H1 (cell line): ENCODE measurements at regions not wholly inside any gene's neighbourhood (a gene's known extent, or its start where the extent isn't known, plus 50 kb on each side); places are given as distances from the start of the nearest gene placed in this dataset.

Experiments
- SIRT6 ChIP-seq: IDR thresholded peaks from one replicate; pipeline ENCODE4 v1.7.1; 2012; ENCODE audit warnings: low read length, inconsistent platforms
- TF ChIP-seq, protein P1 (sequence below), 3 experiments: IDR thresholded peaks; 1 replicate in 2 of 3; 2 replicates in 1 of 3; pipeline versions ENCODE4 v1.5.1 to v1.6.1; 2011; ENCODE audit warnings: low read length in 3 of 3, mild to moderate bottlenecking in 3 of 3, inconsistent platforms in 2 of 3, low read depth in 1 of 3, moderate library complexity in 1 of 3; ENCODE audit not compliant: insufficient read depth in 1 of 3; ENCODE audit errors: control extremely low read depth in 1 of 3

DNA sequence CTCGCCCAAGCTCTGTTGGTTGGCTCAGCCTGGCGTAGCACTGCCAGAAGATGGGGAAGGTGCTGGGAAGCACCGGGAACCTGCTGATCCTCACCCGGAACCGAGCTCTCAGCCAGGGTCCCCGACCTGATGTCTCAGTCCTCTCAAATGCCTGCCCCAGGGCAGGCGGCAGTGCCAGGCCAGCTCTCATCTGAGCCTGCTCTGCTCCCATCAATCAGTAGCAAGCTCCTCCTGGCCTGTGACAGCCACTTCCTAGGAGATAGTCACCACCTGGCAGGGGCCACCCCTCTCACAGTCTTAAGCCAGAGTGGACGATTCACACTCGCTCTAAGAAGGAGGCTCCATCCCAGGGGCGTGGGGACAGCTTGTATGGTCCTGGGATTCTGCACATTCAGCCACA lies 62.0 kb downstream of the ENGASE start (continued):
- TF ChIP-seq, protein P1, sequence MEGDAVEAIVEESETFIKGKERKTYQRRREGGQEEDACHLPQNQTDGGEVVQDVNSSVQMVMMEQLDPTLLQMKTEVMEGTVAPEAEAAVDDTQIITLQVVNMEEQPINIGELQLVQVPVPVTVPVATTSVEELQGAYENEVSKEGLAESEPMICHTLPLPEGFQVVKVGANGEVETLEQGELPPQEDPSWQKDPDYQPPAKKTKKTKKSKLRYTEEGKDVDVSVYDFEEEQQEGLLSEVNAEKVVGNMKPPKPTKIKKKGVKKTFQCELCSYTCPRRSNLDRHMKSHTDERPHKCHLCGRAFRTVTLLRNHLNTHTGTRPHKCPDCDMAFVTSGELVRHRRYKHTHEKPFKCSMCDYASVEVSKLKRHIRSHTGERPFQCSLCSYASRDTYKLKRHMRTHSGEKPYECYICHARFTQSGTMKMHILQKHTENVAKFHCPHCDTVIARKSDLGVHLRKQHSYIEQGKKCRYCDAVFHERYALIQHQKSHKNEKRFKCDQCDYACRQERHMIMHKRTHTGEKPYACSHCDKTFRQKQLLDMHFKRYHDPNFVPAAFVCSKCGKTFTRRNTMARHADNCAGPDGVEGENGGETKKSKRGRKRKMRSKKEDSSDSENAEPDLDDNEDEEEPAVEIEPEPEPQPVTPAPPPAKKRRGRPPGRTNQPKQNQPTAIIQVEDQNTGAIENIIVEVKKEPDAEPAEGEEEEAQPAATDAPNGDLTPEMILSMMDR (IDR thresholded peaks at IDR 0.05; ENCODE audit: control extremely low read depth in 1 of 3, insufficient read depth in 1 of 3, low read depth in 1 of 3, low read length in 3 of 3) = no peak
- TF ChIP-seq SIRT6 = no peak
- TF ChIP-seq, all 59 proteins: peak for 0
